Ureter (tissue), 1 donor: ENCODE measurements at regions not wholly inside any gene's neighbourhood (a gene's known extent, or its start where the extent isn't known, plus 50 kb on each side); places are given as distances from the start of the nearest gene placed in this dataset.

Experiments
- DNase-seq: peaks from one replicate; pipeline ENCODE4 v3.0.0-alpha.2; 2020; ENCODE audit warnings: low spot score
- donor health status: DM: yes; HTN: yes; CAD: no.

DNA sequence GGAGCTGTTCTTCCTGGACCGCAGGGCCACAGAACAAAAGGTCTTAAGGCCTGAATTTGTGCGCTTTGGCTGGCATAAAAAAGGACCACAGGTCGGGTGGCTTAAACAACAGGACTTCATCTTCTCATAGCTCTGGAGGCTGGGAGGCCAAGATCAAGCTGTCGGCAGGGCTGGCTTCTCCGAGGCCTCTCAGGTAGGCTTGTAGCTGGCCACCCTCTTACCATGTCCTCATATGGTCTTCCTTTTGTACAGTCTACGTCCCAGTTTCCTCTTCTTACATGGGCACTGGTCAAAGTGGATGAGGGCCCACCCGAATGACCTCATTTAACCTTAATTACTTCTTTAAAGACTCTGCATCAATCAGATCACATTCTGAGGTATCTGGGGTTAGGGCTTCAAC, 257.6 kb downstream of the CBLN1 start:
- no peak for DNase-seq

- no peak for DNase-seq
Observed at GRCh38 chr16:49023050-49023449, 258.6 kb downstream of the CBLN1 start.

GRCh38 chr16:49022351-49022963, 259.2 kb downstream of the CBLN1 start:
- DNase-seq: no peak

DNA sequence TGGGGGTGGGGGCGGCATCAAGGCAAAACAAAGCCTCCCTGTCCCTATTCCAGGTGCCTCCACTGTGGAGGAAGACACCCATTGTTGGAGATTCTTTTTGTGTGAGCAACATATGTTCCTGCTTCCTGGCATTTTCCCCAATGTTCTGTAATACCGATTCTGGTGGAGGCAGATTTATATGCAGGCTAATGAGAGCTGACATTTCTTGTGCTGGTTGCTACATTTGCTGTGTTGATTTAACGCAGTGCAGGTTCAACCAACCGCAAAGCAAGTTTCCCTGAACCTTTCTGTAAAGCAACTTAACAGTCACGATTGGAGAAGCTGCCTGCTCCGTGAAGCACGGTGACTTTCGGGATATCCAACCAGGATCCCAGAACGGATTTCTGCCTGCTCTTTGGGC, 260.5 kb downstream of the CBLN1 start:
- DNase-seq: no peak

GRCh38 chr16:49020436-49020835, 261.2 kb downstream of the CBLN1 start:
- DNase-seq: no peak

- no peak for DNase-seq
Observed at GRCh38 chr16:49019831-49020230, 261.8 kb downstream of the CBLN1 start.

DNA sequence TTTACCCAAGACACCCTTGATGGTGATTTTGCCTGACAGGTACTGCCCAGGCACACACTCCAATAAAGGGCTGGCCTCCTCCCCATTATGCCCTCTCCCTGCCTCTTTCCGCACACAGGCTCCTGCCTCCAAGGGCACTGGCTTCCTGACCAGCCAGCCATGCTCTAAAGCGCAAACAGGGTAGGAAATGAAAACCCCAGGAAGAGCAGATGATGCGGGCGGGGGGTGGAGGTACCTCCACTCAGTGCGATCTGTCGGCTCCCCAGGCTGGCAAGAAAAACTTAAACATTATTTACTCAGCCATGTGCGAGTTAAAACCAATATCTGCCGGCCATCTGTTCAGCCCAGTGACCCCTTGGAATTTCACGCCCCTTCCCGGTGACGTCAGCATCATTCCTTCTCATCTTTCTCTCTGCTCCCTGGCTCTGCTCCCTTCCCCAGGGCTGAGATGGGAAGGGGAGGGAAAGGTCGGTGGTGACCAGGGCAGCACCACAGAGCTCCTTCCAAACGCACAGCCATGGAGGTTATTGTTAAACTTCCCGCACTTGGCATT, 262.5 kb downstream of the CBLN1 start:
- no peak for DNase-seq

GRCh38 chr16:49018259-49018931, 263.2 kb downstream of the CBLN1 start:
- DNase-seq: no peak

- no peak for DNase-seq
Observed at GRCh38 chr16:49017501-49017900, 264.1 kb downstream of the CBLN1 start.

GRCh38 chr16:49016461-49016860, 265.2 kb downstream of the CBLN1 start:
- no peak for DNase-seq

GRCh38 chr16:49015225-49015592, 266.4 kb downstream of the CBLN1 start:
- DNase-seq: no peak

GRCh38 chr16:49014277-49015224, 267.1 kb downstream of the CBLN1 start:
- DNase-seq: no peak

- DNase-seq: no peak
Observed at GRCh38 chr16:49013727-49014080, 267.9 kb downstream of the CBLN1 start.

DNA sequence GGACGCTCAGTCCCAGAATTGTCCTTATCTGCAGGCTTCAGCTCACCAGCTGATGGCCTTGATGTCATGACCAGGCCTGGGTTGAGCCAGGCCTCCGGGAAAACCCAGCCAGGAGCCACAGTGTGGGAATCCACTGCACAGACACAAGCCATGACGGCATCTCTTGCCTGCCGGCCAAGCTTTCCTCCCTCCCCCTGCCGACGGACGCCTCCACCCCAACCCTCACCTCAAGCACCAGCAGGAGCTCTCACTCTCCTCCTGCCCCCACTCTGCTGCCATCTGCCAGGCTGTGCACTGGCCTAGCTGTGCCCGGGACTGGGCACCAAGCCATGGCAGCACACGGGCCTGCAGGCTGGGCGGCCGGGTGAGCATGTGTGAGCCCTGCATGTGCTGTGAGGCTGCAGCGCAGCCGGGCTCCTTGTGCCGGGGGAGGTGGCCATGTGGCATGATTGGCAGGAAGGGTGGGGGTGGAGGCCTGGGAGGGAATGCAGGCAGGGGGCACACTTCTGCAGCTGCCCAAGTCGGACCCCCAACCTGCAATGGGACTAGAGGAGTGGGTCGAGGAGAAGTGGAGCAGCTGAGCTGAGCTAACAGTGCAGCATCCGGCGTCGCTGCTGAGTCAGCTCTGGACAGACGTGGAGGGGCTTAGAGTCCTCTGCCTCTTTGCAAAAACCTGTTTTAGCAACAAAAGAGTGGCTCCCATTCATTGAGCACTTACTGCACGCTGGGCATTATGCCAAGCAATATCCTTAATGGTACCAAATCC, 268.5 kb downstream of the CBLN1 start:
- no peak for DNase-seq

- DNase-seq: no peak
Observed at GRCh38 chr16:49011901-49012300, 269.7 kb downstream of the CBLN1 start.

- no peak for DNase-seq
Observed at GRCh38 chr16:49010879-49011278, 270.8 kb downstream of the CBLN1 start.

DNA sequence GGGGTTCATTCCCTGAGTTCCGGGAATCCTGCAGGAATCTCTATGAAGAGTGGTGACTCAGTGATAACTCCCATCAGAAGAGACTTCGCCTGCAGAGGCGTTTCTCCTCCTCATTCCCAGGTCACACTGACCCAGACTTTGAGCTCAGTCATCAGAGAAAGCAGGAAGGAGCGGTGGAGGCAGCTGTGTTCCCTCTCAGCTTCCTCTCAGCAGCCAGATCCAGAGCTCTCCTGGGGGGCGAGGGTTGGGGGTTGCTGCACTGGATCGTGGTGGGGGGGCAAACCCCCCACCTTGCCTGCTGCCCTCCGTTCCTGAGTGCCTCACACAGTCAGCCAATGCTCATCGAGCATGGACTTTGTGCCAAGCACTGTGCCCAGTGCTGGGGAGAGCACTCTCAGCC, 271.2 kb downstream of the CBLN1 start:
- DNase-seq: no peak

DNA sequence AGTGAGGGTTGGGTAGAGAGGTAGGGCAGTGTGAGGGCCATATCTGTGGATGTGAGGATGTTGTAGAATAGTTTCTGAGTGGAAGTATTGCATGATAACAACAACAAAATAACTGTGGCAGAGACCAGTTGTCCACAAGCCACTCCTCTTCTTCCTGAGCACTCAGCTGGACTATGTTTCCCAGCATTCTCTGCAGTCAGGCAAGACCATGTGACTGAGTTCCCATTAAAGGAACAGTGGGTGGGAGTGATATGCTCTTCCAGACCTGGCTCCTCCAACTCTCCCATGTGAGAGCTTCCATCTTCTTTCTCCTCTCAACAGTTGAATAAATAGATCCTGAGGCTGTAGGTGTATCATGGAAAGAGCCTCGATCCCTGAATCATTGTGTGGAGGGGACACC, 272.4 kb downstream of the CBLN1 start:
- no peak for DNase-seq

- no peak for DNase-seq
Observed at GRCh38 chr16:49003992-49004391, 277.6 kb downstream of the CBLN1 start.

- no peak for DNase-seq
Observed at GRCh38 chr16:49003022-49003421, 278.6 kb downstream of the CBLN1 start.

DNA sequence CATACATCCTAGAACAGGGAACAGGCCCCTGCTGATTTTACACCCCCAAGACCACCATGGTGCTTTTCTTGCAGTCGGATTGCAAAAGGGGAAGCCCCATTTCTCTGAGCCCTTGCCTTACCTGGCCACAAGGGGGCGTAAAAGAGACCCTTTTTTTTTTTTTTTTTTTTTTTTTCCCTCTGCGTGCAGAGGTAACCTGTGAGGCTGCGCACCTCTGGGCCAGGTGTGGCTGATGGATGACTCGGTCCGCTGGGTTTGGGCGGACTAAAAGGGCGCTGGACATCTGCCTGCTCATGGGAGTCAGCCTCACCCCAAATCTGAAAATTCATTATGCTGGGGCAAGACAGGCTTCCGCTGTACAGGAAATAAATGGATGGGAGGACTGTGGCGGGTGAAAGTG, 281.0 kb downstream of the CBLN1 start:
- DNase-seq: no peak

- no peak for DNase-seq
Observed at GRCh38 chr16:48999508-48999907, 282.1 kb downstream of the CBLN1 start.
